ENCODE measurements at regions not wholly inside any gene's neighbourhood (a gene's known extent, or its start where the extent isn't known, plus 50 kb on each side); places are given as distances from the start of the nearest gene placed in this dataset.
"Not testable (repeated sequence)": the region's sequence is repeated elsewhere in the genome, so short reads cannot be mapped to it uniquely, and the experiment has no call there.

DNA sequence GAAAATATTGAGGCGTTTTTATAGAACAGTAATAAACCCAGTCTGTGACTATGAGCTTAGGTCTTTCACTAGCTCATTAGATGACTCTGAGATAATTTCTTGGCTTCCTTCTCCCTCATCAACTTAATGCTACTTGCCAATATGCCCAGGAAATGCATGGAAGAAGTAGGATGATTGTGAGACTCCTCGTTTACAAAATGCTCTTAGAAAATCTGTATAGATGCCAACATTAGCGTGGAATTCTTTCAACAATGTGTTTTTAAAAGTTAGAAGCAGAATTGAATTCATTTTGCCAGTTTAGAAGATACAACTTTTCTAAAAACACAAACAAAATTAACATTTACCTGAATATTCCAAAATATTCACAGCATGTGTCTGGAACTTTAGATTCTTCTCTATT, 424.6 kb downstream of the BTG1 start:
- H3K27ac ChIP-seq, result no peak overlapping the region
- CTCF ChIA-PET, result no interaction called here
- POLR2A ChIA-PET (ENCODE audit: low non-redundant PET), result no interaction called here
- TF ChIP-seq, protein P1, sequence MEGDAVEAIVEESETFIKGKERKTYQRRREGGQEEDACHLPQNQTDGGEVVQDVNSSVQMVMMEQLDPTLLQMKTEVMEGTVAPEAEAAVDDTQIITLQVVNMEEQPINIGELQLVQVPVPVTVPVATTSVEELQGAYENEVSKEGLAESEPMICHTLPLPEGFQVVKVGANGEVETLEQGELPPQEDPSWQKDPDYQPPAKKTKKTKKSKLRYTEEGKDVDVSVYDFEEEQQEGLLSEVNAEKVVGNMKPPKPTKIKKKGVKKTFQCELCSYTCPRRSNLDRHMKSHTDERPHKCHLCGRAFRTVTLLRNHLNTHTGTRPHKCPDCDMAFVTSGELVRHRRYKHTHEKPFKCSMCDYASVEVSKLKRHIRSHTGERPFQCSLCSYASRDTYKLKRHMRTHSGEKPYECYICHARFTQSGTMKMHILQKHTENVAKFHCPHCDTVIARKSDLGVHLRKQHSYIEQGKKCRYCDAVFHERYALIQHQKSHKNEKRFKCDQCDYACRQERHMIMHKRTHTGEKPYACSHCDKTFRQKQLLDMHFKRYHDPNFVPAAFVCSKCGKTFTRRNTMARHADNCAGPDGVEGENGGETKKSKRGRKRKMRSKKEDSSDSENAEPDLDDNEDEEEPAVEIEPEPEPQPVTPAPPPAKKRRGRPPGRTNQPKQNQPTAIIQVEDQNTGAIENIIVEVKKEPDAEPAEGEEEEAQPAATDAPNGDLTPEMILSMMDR (conservative IDR thresholded peaks at IDR 0.05; ENCODE audit: low read depth), result no peak
- DNase-seq (ENCODE audit: low spot score), result no peak

DNA sequence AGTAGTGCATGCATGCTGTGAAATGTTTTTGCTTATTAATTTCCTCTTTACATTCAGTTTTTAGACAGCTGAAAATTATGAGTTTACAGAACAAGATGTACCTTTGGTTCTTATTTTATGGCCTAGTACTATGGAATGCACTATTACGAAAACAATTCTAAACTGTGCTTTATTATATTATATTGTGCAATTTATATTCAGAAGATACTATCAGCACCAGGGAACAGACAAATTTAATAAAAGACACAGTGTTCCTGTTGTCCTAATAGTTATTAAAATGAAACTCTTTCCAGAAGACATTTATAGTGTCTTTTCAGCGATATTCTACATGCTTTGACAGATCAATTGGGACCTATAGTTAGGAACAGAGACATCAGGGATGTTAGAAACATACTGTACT, 427.3 kb downstream of the BTG1 start:
- POLR2A ChIA-PET (ENCODE audit: low non-redundant PET), result no interaction called here
- DNase-seq (ENCODE audit: low spot score), result no peak
- CTCF ChIA-PET, result interaction anchor here (0.7 kb wide), 1 partner anchor 884 kb away, joined by 3 read pairs; no protein-coding TSS in a partner anchor
- no peak overlapping the region for H3K27ac ChIP-seq
- TF ChIP-seq, protein P1 (conservative IDR thresholded peaks at IDR 0.05; ENCODE audit: low read depth), result no peak

DNA sequence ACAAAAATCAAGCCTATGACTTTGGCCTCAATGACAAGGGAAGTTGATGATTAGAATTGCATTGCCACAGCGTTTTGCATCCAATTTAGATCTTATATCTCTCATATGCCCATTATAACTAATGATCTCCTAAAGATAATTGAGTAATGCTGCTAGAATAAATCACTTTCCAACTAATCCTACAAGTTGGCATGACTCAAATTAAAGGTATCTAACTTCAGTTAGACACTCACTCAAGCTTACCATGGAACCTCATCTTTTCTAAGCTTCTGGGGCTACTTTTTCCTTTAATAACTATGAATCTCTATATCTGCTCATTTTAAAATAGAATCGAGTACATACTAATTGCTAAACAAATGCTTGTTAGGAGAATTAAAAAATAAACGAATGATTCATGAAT, 427.8 kb downstream of the BTG1 start:
- no peak overlapping the region for H3K27ac ChIP-seq
- CTCF ChIA-PET, result interaction anchor here (0.7 kb wide), 1 partner anchor 885 kb away, joined by 3 read pairs; no protein-coding TSS in a partner anchor
- TF ChIP-seq, protein P1 (conservative IDR thresholded peaks at IDR 0.05; ENCODE audit: low read depth), result no peak
- POLR2A ChIA-PET (ENCODE audit: low non-redundant PET), result no interaction called here
- no peak for DNase-seq (ENCODE audit: low spot score)

DNA sequence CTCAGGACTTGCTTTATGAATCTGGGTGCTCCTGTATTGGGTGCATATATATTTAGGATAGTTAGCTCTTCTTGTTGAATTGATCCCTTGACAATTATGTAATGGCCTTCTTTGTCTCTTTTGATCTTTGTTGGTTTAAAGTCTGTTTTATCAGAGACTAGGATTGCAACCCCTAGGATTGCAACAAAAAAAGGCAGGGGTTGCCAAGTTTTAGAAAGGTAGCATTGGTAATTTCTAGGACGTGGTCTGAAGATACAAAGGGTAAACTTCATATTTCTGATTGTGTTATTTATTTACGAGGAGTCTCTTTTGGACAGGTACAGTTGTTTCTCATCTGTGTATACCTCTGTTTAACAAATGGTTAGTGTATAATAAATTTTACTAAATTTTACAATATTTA, 433.7 kb downstream of the BTG1 start:
- CTCF ChIA-PET, result not testable (repeated sequence)

DNA sequence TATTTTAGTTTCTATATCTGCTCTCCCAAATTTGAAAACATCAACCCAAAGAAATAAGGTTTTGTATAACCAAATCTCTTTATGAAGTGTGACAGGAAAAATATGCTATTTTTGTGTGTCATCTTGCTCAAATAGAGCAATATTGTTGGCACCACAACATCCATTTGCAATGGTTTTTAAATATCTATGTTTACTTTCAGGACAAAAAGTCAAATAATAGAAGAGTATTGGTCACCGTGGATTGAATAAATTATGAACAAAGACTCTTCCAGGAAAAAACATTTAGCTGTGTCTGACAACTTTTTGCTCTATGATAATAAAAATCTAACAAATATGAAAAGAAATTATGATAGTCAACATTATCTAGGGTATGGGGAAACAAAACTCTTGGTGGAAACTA, 439.2 kb downstream of the BTG1 start:
- CTCF ChIA-PET, result no interaction called here
- no peak for DNase-seq (ENCODE audit: low spot score)
- H3K27ac ChIP-seq, result no peak overlapping the region
- TF ChIP-seq, protein P1 (conservative IDR thresholded peaks at IDR 0.05; ENCODE audit: low read depth), result no peak
- POLR2A ChIA-PET (ENCODE audit: low non-redundant PET), result no interaction called here

More for the DNA sequence above, 433.7 kb downstream of the BTG1 start:
- POLR2A ChIA-PET (ENCODE audit: low non-redundant PET); DNase-seq (ENCODE audit: low spot score); H3K27ac ChIP-seq: not testable (repeated sequence)

DNA sequence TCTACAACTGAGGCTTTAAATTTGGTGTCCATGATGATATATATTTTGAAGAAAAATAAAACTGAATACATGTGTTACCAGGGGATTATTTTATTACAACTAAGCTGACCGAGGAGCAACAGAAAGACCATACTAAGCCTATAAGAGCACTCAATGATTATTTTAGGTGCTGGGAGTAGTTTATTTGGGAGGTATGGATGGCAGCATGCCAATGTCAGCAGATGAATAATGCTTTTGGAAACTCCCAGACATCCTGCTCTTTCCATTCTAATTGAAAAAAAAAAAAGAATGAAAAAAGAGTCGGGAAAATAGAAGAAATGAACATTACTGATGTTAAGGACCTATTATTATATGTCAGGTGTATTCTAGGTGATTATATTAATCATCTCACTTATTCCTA, 441.2 kb downstream of the BTG1 start:
- CTCF ChIA-PET, result no interaction called here
- DNase-seq (ENCODE audit: low spot score), result peak; percentile 15
- TF ChIP-seq, protein P1 (conservative IDR thresholded peaks at IDR 0.05; ENCODE audit: low read depth), result no peak
- H3K27ac ChIP-seq, result no peak overlapping the region
- POLR2A ChIA-PET (ENCODE audit: low non-redundant PET), result no interaction called here

DNA sequence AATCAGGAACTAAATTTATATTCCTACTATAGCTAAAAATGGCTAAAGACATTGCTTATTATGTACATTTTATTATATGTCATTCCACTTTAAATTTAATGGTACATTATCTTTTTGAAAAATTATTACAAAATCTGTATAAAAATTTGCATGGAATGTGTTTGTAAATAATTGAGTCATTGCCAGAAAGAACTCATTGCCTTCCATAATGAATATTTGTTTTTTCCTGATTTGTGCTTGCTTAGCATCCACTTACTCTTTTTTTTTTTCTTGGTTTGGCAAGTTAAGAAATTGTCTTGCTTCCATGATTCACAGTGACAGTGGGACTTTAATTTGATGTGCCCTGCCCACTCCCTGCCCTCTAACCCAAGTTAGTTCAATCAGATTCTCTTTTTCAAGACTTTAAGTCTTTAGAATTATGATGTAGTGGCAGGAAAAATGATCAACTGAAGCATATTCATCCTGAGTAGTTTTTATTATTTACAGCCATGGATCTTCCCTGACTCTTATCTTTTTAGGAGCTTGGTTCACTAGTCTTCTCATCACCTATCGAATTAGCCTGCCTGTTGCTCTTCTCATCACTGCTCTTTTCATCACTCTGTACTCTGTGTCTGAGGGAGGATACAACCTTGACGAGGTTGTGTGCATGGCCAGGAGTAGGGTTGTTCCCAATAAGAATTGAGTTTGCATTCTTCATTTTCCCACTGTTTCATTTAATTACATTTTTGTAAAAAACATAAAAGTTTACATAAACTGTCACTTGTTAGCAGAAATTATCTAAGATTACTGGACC, 442.0 kb downstream of the BTG1 start:
- CTCF ChIA-PET, result no interaction called here
- no peak for DNase-seq (ENCODE audit: low spot score)

More for the DNA sequence above, 442.0 kb downstream of the BTG1 start:
- no peak overlapping the region for H3K27ac ChIP-seq
- POLR2A ChIA-PET (ENCODE audit: low non-redundant PET), result no interaction called here
- TF ChIP-seq, protein P1 (conservative IDR thresholded peaks at IDR 0.05; ENCODE audit: low read depth), result no peak

All from RWPE1 (cell line).